ENCODE measurements at regions not wholly inside any gene's neighbourhood (a gene's known extent, or its start where the extent isn't known, plus 50 kb on each side); places are given as distances from the start of the nearest gene placed in this dataset.

GRCh38 chr7:46993396-46993795 lies 588.5 kb downstream of the TNS3 start:
- H3K9ac ChIP-seq (ENCODE audit: low read length) = no peak overlapping the region
- H4K8ac ChIP-seq (ENCODE audit: low read depth, low read length) = no peak overlapping the region
- no peak overlapping the region for H3K18ac ChIP-seq (ENCODE audit: low read length)
- H3K36me3 ChIP-seq (ENCODE audit: control insufficient read depth in 1 of 2, insufficient read depth in 2 of 2, low read length in 2 of 2) = no peaks in the 10 kb centered on the region
- H2BK120ac ChIP-seq (ENCODE audit: insufficient read depth, low read length, poor library complexity) = no peak overlapping the region
- H3K27ac ChIP-seq (ENCODE audit: low read depth, low read length) = no peak overlapping the region
- H3K9me3 ChIP-seq (ENCODE audit: insufficient read depth, low read depth, low read length) = no peaks in the 10 kb centered on the region
- H3K4me3 ChIP-seq (ENCODE audit: low read depth, low read length) = no peak overlapping the region
- no peak overlapping the region for H2AK5ac ChIP-seq (ENCODE audit: low read length)
- WGBS (ENCODE audit: extremely low coverage, insufficient coverage, insufficient read length) = no CpG with 5 or more reads among the region's 3 CpGs
- no peak overlapping the region for H4K91ac ChIP-seq (ENCODE audit: low read depth, low read length)
- no peak for DNase-seq
- no peak overlapping the region for H3K23ac ChIP-seq (ENCODE audit: low read length)
- no peak overlapping the region for H2BK5ac ChIP-seq (ENCODE audit: low read depth, low read length, poor library complexity)
- H2AFZ ChIP-seq (ENCODE audit: insufficient read depth, low read length, poor library complexity) = no peak overlapping the region
- no peaks in the 10 kb centered on the region for H3K27me3 ChIP-seq (ENCODE audit: insufficient read depth, low read length)
- H2BK12ac ChIP-seq (ENCODE audit: low read length) = no peak overlapping the region
- no peak overlapping the region for H3K4ac ChIP-seq (ENCODE audit: low read depth, low read length)
- H3K14ac ChIP-seq (ENCODE audit: low read length) = no peak overlapping the region
- H3K79me2 ChIP-seq (ENCODE audit: control insufficient read depth, insufficient read depth, low read length, poor library complexity) = no peaks in the 10 kb centered on the region
- no peak overlapping the region for H4K12ac ChIP-seq (ENCODE audit: low read depth, low read length)
- H3K79me1 ChIP-seq (ENCODE audit: low read length) = no peaks in the 10 kb centered on the region
- H3K4me2 ChIP-seq (ENCODE audit: low read length) = no peak overlapping the region
- H3K4me1 ChIP-seq (ENCODE audit: control insufficient read depth in 1 of 2, insufficient read depth in 2 of 2, low read length in 2 of 2) = no peaks in the 10 kb centered on the region

DNA sequence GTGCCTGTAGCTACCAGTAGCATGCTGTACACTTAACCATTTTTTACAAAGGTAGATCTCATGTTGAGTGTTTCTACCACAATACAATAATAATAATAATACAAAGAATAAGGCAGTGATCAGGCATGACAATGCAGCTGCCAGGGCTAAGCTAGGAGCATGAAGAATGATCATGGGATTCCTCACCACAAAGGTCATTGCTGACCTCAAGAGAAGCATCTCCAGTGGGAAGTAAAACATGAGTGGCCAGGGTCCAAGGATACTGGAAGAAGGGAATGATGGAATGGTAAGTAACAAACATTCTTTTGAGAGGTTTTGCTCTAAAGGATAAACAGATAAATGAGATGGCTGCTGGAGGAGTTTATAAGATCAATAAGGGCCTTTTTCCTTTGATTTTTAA lies 591.1 kb downstream of the TNS3 start:
- Histone ChIP-seq H3K14ac (ENCODE audit: low read length) (no peak overlapping the region), H3K4ac (ENCODE audit: low read depth, low read length) (no peak overlapping the region), H3K9ac (ENCODE audit: low read length) (no peak overlapping the region), H4K91ac (ENCODE audit: low read depth, low read length) (no peak overlapping the region), H4K12ac (ENCODE audit: low read depth, low read length) (no peak overlapping the region), H3K4me3 (ENCODE audit: low read depth, low read length) (no peak overlapping the region), H2BK12ac (ENCODE audit: low read length) (no peak overlapping the region), H3K4me1 (ENCODE audit: control insufficient read depth in 1 of 2, insufficient read depth in 2 of 2, low read length in 2 of 2) (no peaks in the 10 kb centered on the region), H2BK120ac (ENCODE audit: insufficient read depth, low read length, poor library complexity) (no peak overlapping the region), H2AK5ac (ENCODE audit: low read length) (no peak overlapping the region), H3K79me2 (ENCODE audit: control insufficient read depth, insufficient read depth, low read length, poor library complexity) (no peaks in the 10 kb centered on the region), H3K23ac (ENCODE audit: low read length) (no peak overlapping the region), H3K27me3 (ENCODE audit: insufficient read depth, low read length) (no peaks in the 10 kb centered on the region), H2AFZ (ENCODE audit: insufficient read depth, low read length, poor library complexity) (no peak overlapping the region), H3K79me1 (ENCODE audit: low read length) (no peaks in the 10 kb centered on the region), H3K36me3 (ENCODE audit: control insufficient read depth in 1 of 2, insufficient read depth in 2 of 2, low read length in 2 of 2) (no peaks in the 10 kb centered on the region), H3K18ac (ENCODE audit: low read length) (no peak overlapping the region), H3K9me3 (ENCODE audit: insufficient read depth, low read depth, low read length) (no peaks in the 10 kb centered on the region), H3K27ac (ENCODE audit: low read depth, low read length) (no peak overlapping the region), H3K4me2 (ENCODE audit: low read length) (no peak overlapping the region), H2BK5ac (ENCODE audit: low read depth, low read length, poor library complexity) (no peak overlapping the region), H4K8ac (ENCODE audit: low read depth, low read length) (no peak overlapping the region)
- DNase-seq = no peak

DNA sequence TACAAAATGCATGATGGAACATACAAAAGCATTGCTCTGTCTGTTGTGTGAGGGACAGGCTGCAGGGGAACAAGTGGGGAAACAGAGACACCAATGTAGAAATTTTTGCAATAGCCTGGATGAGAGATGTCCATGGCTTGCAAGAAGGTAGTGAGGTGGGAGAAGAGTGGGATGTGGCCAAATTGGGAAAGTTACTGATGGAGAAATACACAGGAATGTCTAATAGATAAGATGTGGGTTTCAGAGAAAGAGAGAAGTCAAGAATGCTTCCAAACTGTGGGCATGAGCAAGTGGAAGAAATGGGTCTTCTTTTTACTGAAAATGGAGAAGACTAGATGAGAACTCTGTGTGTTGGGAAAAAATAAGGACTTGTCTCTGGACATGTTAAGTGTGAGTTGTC lies 592.7 kb downstream of the TNS3 start:
- Histone ChIP-seq H4K12ac (ENCODE audit: low read depth, low read length) (no peak overlapping the region), H2BK5ac (ENCODE audit: low read depth, low read length, poor library complexity) (no peak overlapping the region), H2AFZ (ENCODE audit: insufficient read depth, low read length, poor library complexity) (no peak overlapping the region), H2BK120ac (ENCODE audit: insufficient read depth, low read length, poor library complexity) (no peak overlapping the region), H3K4me3 (ENCODE audit: low read depth, low read length) (no peak overlapping the region), H3K14ac (ENCODE audit: low read length) (no peak overlapping the region), H3K9me3 (ENCODE audit: insufficient read depth, low read depth, low read length) (no peaks in the 10 kb centered on the region), H3K4me1 (ENCODE audit: control insufficient read depth in 1 of 2, insufficient read depth in 2 of 2, low read length in 2 of 2) (no peaks in the 10 kb centered on the region), H3K27ac (ENCODE audit: low read depth, low read length) (no peak overlapping the region), H3K27me3 (ENCODE audit: insufficient read depth, low read length) (no peaks in the 10 kb centered on the region), H3K9ac (ENCODE audit: low read length) (no peak overlapping the region), H4K8ac (ENCODE audit: low read depth, low read length) (no peak overlapping the region), H3K79me1 (ENCODE audit: low read length) (no peaks in the 10 kb centered on the region), H3K23ac (ENCODE audit: low read length) (no peak overlapping the region), H2BK12ac (ENCODE audit: low read length) (no peak overlapping the region), H2AK5ac (ENCODE audit: low read length) (no peak overlapping the region), H3K4ac (ENCODE audit: low read depth, low read length) (no peak overlapping the region), H3K18ac (ENCODE audit: low read length) (no peak overlapping the region), H4K91ac (ENCODE audit: low read depth, low read length) (no peak overlapping the region), H3K36me3 (ENCODE audit: control insufficient read depth in 1 of 2, insufficient read depth in 2 of 2, low read length in 2 of 2) (no peaks in the 10 kb centered on the region), H3K79me2 (ENCODE audit: control insufficient read depth, insufficient read depth, low read length, poor library complexity) (no peaks in the 10 kb centered on the region), H3K4me2 (ENCODE audit: low read length) (no peak overlapping the region)
- no peak for DNase-seq

- H3K36me3 ChIP-seq (ENCODE audit: control insufficient read depth in 1 of 2, insufficient read depth in 2 of 2, low read length in 2 of 2) = no peaks in the 10 kb centered on the region
- H2AK5ac ChIP-seq (ENCODE audit: low read length) = no peak overlapping the region
- no peak overlapping the region for H2BK120ac ChIP-seq (ENCODE audit: insufficient read depth, low read length, poor library complexity)
- H4K8ac ChIP-seq (ENCODE audit: low read depth, low read length) = no peak overlapping the region
- no peak overlapping the region for H3K4me3 ChIP-seq (ENCODE audit: low read depth, low read length)
- H3K9ac ChIP-seq (ENCODE audit: low read length) = no peak overlapping the region
- no peaks in the 10 kb centered on the region for H3K79me1 ChIP-seq (ENCODE audit: low read length)
- H3K79me2 ChIP-seq (ENCODE audit: control insufficient read depth, insufficient read depth, low read length, poor library complexity) = no peaks in the 10 kb centered on the region
- no peak overlapping the region for H3K4ac ChIP-seq (ENCODE audit: low read depth, low read length)
- no peak overlapping the region for H3K23ac ChIP-seq (ENCODE audit: low read length)
- H3K4me2 ChIP-seq (ENCODE audit: low read length) = no peak overlapping the region
- no peak for DNase-seq
- no peak overlapping the region for H2AFZ ChIP-seq (ENCODE audit: insufficient read depth, low read length, poor library complexity)
- no peak overlapping the region for H3K14ac ChIP-seq (ENCODE audit: low read length)
- H3K18ac ChIP-seq (ENCODE audit: low read length) = no peak overlapping the region
- H3K27me3 ChIP-seq (ENCODE audit: insufficient read depth, low read length) = no peaks in the 10 kb centered on the region
- H4K12ac ChIP-seq (ENCODE audit: low read depth, low read length) = no peak overlapping the region
- H2BK12ac ChIP-seq (ENCODE audit: low read length) = no peak overlapping the region
- H3K4me1 ChIP-seq (ENCODE audit: control insufficient read depth in 1 of 2, insufficient read depth in 2 of 2, low read length in 2 of 2) = no peaks in the 10 kb centered on the region
- H2BK5ac ChIP-seq (ENCODE audit: low read depth, low read length, poor library complexity) = no peak overlapping the region
- WGBS (ENCODE audit: extremely low coverage, insufficient coverage, insufficient read length) = no CpG with 5 or more reads among the region's 8 CpGs
- no peaks in the 10 kb centered on the region for H3K9me3 ChIP-seq (ENCODE audit: insufficient read depth, low read depth, low read length)
- H3K27ac ChIP-seq (ENCODE audit: low read depth, low read length) = no peak overlapping the region
- no peak overlapping the region for H4K91ac ChIP-seq (ENCODE audit: low read depth, low read length)
These were observed 599.0 kb downstream of the TNS3 start for GRCh38 chr7:46982928-46983327.

GRCh38 chr7:46979439-46979838 lies 602.5 kb downstream of the TNS3 start:
- Histone ChIP-seq H3K27me3 (ENCODE audit: insufficient read depth, low read length) (no peaks in the 10 kb centered on the region), H3K4me2 (ENCODE audit: low read length) (no peak overlapping the region), H3K4me1 (ENCODE audit: control insufficient read depth in 1 of 2, insufficient read depth in 2 of 2, low read length in 2 of 2) (no peaks in the 10 kb centered on the region), H3K27ac (ENCODE audit: low read depth, low read length) (no peak overlapping the region), H3K23ac (ENCODE audit: low read length) (no peak overlapping the region), H2AFZ (ENCODE audit: insufficient read depth, low read length, poor library complexity) (no peak overlapping the region), H3K18ac (ENCODE audit: low read length) (no peak overlapping the region), H3K9me3 (ENCODE audit: insufficient read depth, low read depth, low read length) (no peaks in the 10 kb centered on the region), H2AK5ac (ENCODE audit: low read length) (no peak overlapping the region), H4K91ac (ENCODE audit: low read depth, low read length) (no peak overlapping the region), H4K8ac (ENCODE audit: low read depth, low read length) (no peak overlapping the region), H3K9ac (ENCODE audit: low read length) (no peak overlapping the region), H2BK120ac (ENCODE audit: insufficient read depth, low read length, poor library complexity) (no peak overlapping the region), H3K36me3 (ENCODE audit: control insufficient read depth in 1 of 2, insufficient read depth in 2 of 2, low read length in 2 of 2) (no peaks in the 10 kb centered on the region), H3K4me3 (ENCODE audit: low read depth, low read length) (no peak overlapping the region), H2BK12ac (ENCODE audit: low read length) (no peak overlapping the region), H3K4ac (ENCODE audit: low read depth, low read length) (no peak overlapping the region), H3K14ac (ENCODE audit: low read length) (no peak overlapping the region), H4K12ac (ENCODE audit: low read depth, low read length) (no peak overlapping the region), H3K79me1 (ENCODE audit: low read length) (no peaks in the 10 kb centered on the region), H2BK5ac (ENCODE audit: low read depth, low read length, poor library complexity) (no peak overlapping the region), H3K79me2 (ENCODE audit: control insufficient read depth, insufficient read depth, low read length, poor library complexity) (no peaks in the 10 kb centered on the region)
- DNase-seq = no peak
- no CpG with 5 or more reads among the region's 1 CpG for WGBS (ENCODE audit: extremely low coverage, insufficient coverage, insufficient read length)
